Kidney (tissue), 13 donors: ENCODE measurements at regions not wholly inside any gene's neighbourhood (a gene's known extent, or its start where the extent isn't known, plus 50 kb on each side); places are given as distances from the start of the nearest gene placed in this dataset.

ENCODE experiments used
- DNase-seq, 5 donors: peaks; one replicate each; pipeline ENCODE4 v3.0.0-alpha.2; 2013 to 2020
- FAIRE-seq: peaks from 2 replicates; lab custom pipeline; 2012; peaks lifted over from hg19 to GRCh38; lab: Jason Lieb, UNC
- H3K27ac ChIP-seq, 2 donors: one replicate each; pipeline ENCODE4 v1.7.0; 2013; ENCODE audit warnings: low read depth in 2 of 2, low read length in 2 of 2, inconsistent platforms in 1 of 2
- H3K27me3 ChIP-seq: one replicate; pipeline ENCODE4 v1.7.1; 2013; ENCODE audit warnings: low read length, inconsistent platforms; ENCODE audit not compliant: control insufficient read depth, insufficient read depth
- H3K36me3 ChIP-seq, 3 donors: one replicate each; pipeline versions ENCODE4 v1.7.0 to v1.7.1; 2013; ENCODE audit warnings: low read length in 3 of 3, control low read depth in 1 of 3, inconsistent platforms in 1 of 3; ENCODE audit not compliant: insufficient read depth in 3 of 3, control insufficient read depth in 2 of 3
- H3K4me1 ChIP-seq, 3 donors: one replicate each; pipeline versions ENCODE4 v1.7.0 to v1.7.1; 2013; ENCODE audit warnings: low read length in 3 of 3, inconsistent platforms in 1 of 3, low read depth in 1 of 3; ENCODE audit not compliant: control insufficient read depth in 2 of 3, insufficient read depth in 2 of 3
- H3K4me3 ChIP-seq, 3 donors: one replicate each; pipeline versions ENCODE4 v1.7.0 to v1.8.1; 2013; ENCODE audit warnings: low read length in 3 of 3, control low read depth in 1 of 3, inconsistent platforms in 1 of 3
- H3K9ac ChIP-seq, 3 donors: one replicate each; pipeline versions ENCODE4 v1.7.0 to v1.7.1; 2013; ENCODE audit warnings: low read length in 3 of 3, control low read depth in 1 of 3, inconsistent platforms in 1 of 3
- H3K9me3 ChIP-seq, 3 donors: one replicate each; pipeline versions ENCODE4 v1.7.0 to v1.7.1; 2013; ENCODE audit warnings: low read length in 3 of 3, control low read depth in 1 of 3, inconsistent platforms in 1 of 3; ENCODE audit not compliant: control insufficient read depth in 2 of 3, insufficient read depth in 1 of 3
- CTCF ChIP-seq: IDR thresholded peaks from 3 replicates; pipeline ENCODE4 v1.5.1; 2012; ENCODE audit warnings: mild to moderate bottlenecking, moderate library complexity, borderline replicate concordance; ENCODE audit not compliant: insufficient read depth; ENCODE audit errors: extremely low read depth
- intact Hi-C: fragments of 100-400 bp; cut with DNase I; formaldehyde crosslinking; loops from one replicate; pipeline ENCODE4 v1.11.1; 2022
- donor health status: control.
- donor health status: control.
- donor health status: control.
- donor health status: control.
- donor health status: control.
- donor health status: DM: yes; HTN: yes; CAD: no.
- donor health status: Normal renal cell carcinoma (clear cell type).

- H3K4me3 ChIP-seq, result no peak overlapping the region
- FAIRE-seq, result no peak
Measured at GRCh38 chr9:90540734-90541133, 101.9 kb downstream of the DIRAS2 start.

DNA sequence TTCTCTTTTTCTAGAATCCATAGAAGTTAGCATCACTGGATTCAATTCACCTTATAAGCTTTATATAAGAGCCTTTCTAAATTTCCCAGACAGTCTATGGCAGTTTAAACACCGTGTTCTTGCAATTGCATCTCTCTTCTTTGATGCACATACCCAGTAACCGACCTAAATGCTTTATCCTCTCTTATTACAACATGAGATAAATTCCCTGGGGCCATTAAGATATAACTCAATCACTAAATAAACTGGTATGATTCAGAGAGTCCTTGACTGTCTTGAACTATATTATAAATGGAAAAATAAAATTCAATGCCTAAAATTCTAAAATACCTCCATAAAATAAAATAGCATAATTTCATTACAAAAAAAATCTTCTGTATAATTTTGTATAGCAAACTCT is 98.1 kb downstream of the DIRAS2 start:
- no peaks in the 10 kb centered on the region for H3K4me1 ChIP-seq
- H3K27me3 ChIP-seq, result no peaks in the 10 kb centered on the region
- no peak for TF ChIP-seq CTCF
- FAIRE-seq (no peak), DNase-seq (no peak)
- no peak overlapping the region for H3K27ac ChIP-seq
- no peaks in the 10 kb centered on the region for H3K9me3 ChIP-seq
- H3K36me3 ChIP-seq, result no peaks in the 10 kb centered on the region
- intact Hi-C loops, result no loop called here
- H3K9ac ChIP-seq, result no peak overlapping the region
- no peak overlapping the region for H3K4me3 ChIP-seq

More at GRCh38 chr9:90540734-90541133, 101.9 kb downstream of the DIRAS2 start:
- no peak overlapping the region for H3K27ac ChIP-seq
- H3K4me1 ChIP-seq, result no peaks in the 10 kb centered on the region
- H3K36me3 ChIP-seq, result no peaks in the 10 kb centered on the region
- H3K27me3 ChIP-seq, result no peaks in the 10 kb centered on the region
- no peaks in the 10 kb centered on the region for H3K9me3 ChIP-seq
- intact Hi-C loops, result no loop called here
- no peak overlapping the region for H3K9ac ChIP-seq
- no peak for DNase-seq
- TF ChIP-seq CTCF, result no peak

GRCh38 chr9:90546200-90546599 is 96.4 kb downstream of the DIRAS2 start:
- no peak for FAIRE-seq
- TF ChIP-seq CTCF, result no peak
- no peak overlapping the region for H3K27ac ChIP-seq
- no peak overlapping the region for H3K4me3 ChIP-seq
- intact Hi-C loops, result no loop called here
- DNase-seq, result peak in 4 of 5 donors; percentile 46 to 62 (median 56)
- H3K36me3 ChIP-seq, result no peaks in the 10 kb centered on the region
- no peaks in the 10 kb centered on the region for H3K4me1 ChIP-seq
- H3K9me3 ChIP-seq, result no peaks in the 10 kb centered on the region
- H3K27me3 ChIP-seq, result no peaks in the 10 kb centered on the region
- no peak overlapping the region for H3K9ac ChIP-seq

DNA sequence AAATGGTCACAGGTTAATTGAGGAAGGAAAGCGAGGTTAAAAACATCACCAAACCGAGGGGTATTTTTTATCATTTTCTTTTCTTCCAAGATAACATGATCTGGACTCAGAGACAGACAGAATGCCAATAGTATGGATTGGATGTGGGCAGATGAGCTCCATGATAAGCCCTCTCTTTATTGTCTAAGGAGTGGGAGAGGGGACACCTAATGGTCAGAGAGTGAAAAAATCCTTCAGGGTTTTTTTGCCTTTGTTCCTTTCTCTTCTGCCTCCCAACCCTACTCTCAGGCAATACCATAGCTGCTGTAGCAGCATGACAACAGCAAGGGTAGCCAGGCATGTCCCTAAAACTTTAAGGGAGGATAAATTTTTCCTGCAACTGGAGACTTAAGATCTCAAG is 94.7 kb downstream of the DIRAS2 start:
- no peak for FAIRE-seq
- intact Hi-C loops, result no loop called here

More for the DNA sequence above, 94.7 kb downstream of the DIRAS2 start:
- H3K27ac ChIP-seq, result no peak overlapping the region
- no peaks in the 10 kb centered on the region for H3K4me1 ChIP-seq
- no peaks in the 10 kb centered on the region for H3K9me3 ChIP-seq
- no peak overlapping the region for H3K4me3 ChIP-seq
- no peak for TF ChIP-seq CTCF
- H3K36me3 ChIP-seq, result no peaks in the 10 kb centered on the region
- H3K27me3 ChIP-seq, result no peaks in the 10 kb centered on the region
- no peak for DNase-seq
- no peak overlapping the region for H3K9ac ChIP-seq
